Kidney epithelial cell (primary cell): ENCODE measurements at regions not wholly inside any gene's neighbourhood (a gene's known extent, or its start where the extent isn't known, plus 50 kb on each side); places are given as distances from the start of the nearest gene placed in this dataset.

Experiments
- DNase-seq: peaks from one replicate; pipeline ENCODE4 v3.0.0-alpha.2; 2010; ENCODE audit warnings: low read depth
- H3K27me3 ChIP-seq: 2 replicates; pipeline ENCODE4 v1.6.0; 2011; ENCODE audit warnings: low read length; ENCODE audit not compliant: control insufficient read depth, insufficient read depth
- H3K36me3 ChIP-seq: 2 replicates; pipeline ENCODE4 v1.5.1; 2011; ENCODE audit warnings: low read length; ENCODE audit not compliant: control insufficient read depth, insufficient read depth
- H3K4me3 ChIP-seq: 2 replicates; pipeline ENCODE4 v1.5.1; 2011; ENCODE audit warnings: low read depth, mild to moderate bottlenecking, control low read depth, low read length
- CTCF ChIP-seq: IDR thresholded peaks from 2 replicates; pipeline ENCODE4 v1.5.1; 2011; ENCODE audit warnings: mild to moderate bottlenecking, moderate library complexity, low read length, control low read depth, inconsistent platforms; ENCODE audit not compliant: insufficient read depth, poor library complexity, severe bottlenecking

GRCh38 chr5:156261275-156261939 lies 65.6 kb upstream of the SGCD start:
- no peaks in the 10 kb centered on the region for H3K27me3 ChIP-seq
- H3K36me3 ChIP-seq, result no peaks in the 10 kb centered on the region
- H3K4me3 ChIP-seq, result no peak overlapping the region
- no peak for DNase-seq
- no peak for TF ChIP-seq CTCF

GRCh38 chr5:156271569-156271968 lies 55.4 kb upstream of the SGCD start:
- no peak for TF ChIP-seq CTCF
- no peak for DNase-seq
- Histone ChIP-seq H3K4me3 (no peak overlapping the region), H3K36me3 (no peaks in the 10 kb centered on the region), H3K27me3 (no peaks in the 10 kb centered on the region)

GRCh38 chr5:156272139-156272538 lies 54.8 kb upstream of the SGCD start:
- H3K36me3 ChIP-seq, result no peaks in the 10 kb centered on the region
- H3K27me3 ChIP-seq, result no peaks in the 10 kb centered on the region
- no peak for TF ChIP-seq CTCF
- DNase-seq, result no peak
- no peak overlapping the region for H3K4me3 ChIP-seq

- Histone ChIP-seq H3K27me3 (no peaks in the 10 kb centered on the region), H3K36me3 (no peaks in the 10 kb centered on the region), H3K4me3 (no peak overlapping the region)
- no peak for DNase-seq
- no peak for TF ChIP-seq CTCF
Observed at GRCh38 chr5:156273325-156273724, 53.6 kb upstream of the SGCD start.

- TF ChIP-seq CTCF, result no peak
- no peak for DNase-seq
- no peaks in the 10 kb centered on the region for H3K27me3 ChIP-seq
- H3K36me3 ChIP-seq, result no peaks in the 10 kb centered on the region
- H3K4me3 ChIP-seq, result no peak overlapping the region
Observed at GRCh38 chr5:156274453-156274852, 52.5 kb upstream of the SGCD start.
